Omental fat pad (tissue), 3 donors: ENCODE measurements at regions not wholly inside any gene's neighbourhood (a gene's known extent, or its start where the extent isn't known, plus 50 kb on each side); places are given as distances from the start of the nearest gene placed in this dataset.
"Not testable (repeated sequence)": the region's sequence is repeated elsewhere in the genome, so short reads cannot be mapped to it uniquely, and the experiment has no call there.

Experiments used
- ATAC-seq: fragments of 150-250 bp; one replicate; pipeline ENCODE4 v1.9.1; 2016; ENCODE audit warnings: mild to moderate bottlenecking, moderate library complexity; ENCODE audit not compliant: low FRiP score
- DNase-seq: peaks from one replicate; pipeline ENCODE4 v3.0.0-alpha.2; 2019; ENCODE audit warnings: low spot score
- TF ChIP-seq, protein P1 (sequence below), 3 donors: fragments of 450-650 bp; IDR thresholded peaks; one replicate each; pipeline ENCODE4 v1.5.1; 2016 to 2017; ENCODE audit warnings: antibody characterized with exemption in 3 of 3, mild to moderate bottlenecking in 3 of 3, moderate library complexity in 2 of 3

DNA sequence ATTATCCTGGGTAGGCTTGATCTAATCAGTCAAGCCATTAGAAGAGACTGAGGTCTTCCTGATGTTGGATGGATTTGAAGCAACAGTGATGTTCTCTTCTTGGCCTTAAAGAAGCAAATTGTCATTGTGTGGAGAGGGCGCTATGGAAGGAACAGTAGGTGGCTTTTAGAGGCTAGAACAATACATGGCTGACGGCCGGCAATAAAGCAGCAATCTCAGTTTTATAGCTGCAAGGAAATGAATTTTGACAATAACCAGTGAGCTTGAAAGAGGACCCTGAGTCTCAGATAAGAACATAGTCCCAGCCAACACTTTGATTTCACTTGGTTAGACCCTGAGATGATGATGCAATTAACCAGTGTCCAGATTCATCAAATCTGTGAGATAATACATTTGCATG lies 302.1 kb downstream of the NSUN3 start:
- ATAC-seq = no peak
- TF ChIP-seq, protein P1, sequence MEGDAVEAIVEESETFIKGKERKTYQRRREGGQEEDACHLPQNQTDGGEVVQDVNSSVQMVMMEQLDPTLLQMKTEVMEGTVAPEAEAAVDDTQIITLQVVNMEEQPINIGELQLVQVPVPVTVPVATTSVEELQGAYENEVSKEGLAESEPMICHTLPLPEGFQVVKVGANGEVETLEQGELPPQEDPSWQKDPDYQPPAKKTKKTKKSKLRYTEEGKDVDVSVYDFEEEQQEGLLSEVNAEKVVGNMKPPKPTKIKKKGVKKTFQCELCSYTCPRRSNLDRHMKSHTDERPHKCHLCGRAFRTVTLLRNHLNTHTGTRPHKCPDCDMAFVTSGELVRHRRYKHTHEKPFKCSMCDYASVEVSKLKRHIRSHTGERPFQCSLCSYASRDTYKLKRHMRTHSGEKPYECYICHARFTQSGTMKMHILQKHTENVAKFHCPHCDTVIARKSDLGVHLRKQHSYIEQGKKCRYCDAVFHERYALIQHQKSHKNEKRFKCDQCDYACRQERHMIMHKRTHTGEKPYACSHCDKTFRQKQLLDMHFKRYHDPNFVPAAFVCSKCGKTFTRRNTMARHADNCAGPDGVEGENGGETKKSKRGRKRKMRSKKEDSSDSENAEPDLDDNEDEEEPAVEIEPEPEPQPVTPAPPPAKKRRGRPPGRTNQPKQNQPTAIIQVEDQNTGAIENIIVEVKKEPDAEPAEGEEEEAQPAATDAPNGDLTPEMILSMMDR (IDR thresholded peaks at IDR 0.05) = no peak
- no peak for DNase-seq

DNA sequence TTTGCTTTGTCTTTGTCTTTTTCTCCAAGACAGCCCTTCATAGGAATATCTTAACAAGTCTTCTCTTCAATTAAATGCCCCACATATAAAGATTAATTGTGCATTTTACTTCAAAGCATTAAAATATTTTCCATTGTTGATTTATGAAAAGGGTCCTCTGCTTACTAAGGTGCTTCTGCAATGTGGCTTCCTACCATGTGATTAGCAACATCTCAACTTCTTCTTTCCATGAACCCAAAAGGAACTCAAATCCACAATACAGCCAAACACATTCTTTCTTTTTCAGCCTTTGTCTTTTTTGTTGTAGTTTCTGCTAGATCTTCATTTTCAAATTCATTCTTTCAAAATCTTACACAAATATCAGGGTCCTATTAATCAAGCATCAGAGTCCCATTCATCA lies 309.2 kb downstream of the NSUN3 start:
- DNase-seq = no peak
- ATAC-seq = no peak
- TF ChIP-seq, protein P1 (IDR thresholded peaks at IDR 0.05) = no peak

DNA sequence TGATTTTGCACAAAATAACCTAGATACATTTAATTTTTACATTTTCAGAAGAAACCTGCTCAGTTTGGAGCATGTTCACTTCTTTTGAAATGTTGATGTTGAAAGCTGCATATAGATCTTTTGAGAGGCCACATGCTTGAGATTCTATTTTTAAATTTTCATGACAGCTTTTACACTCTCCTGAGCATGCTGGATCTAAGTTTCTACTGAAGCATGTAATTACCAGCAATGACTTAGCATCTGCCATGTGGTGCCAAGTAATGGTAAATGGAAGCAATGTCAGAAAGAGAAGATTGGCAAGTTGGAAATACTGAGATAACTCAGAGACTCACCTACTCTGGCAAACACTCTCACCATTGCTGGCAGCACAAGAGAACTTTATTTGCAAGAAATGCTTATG lies 310.6 kb downstream of the NSUN3 start:
- DNase-seq (no peak), ATAC-seq (no peak)
- TF ChIP-seq, protein P1 (IDR thresholded peaks at IDR 0.05) = no peak

DNA sequence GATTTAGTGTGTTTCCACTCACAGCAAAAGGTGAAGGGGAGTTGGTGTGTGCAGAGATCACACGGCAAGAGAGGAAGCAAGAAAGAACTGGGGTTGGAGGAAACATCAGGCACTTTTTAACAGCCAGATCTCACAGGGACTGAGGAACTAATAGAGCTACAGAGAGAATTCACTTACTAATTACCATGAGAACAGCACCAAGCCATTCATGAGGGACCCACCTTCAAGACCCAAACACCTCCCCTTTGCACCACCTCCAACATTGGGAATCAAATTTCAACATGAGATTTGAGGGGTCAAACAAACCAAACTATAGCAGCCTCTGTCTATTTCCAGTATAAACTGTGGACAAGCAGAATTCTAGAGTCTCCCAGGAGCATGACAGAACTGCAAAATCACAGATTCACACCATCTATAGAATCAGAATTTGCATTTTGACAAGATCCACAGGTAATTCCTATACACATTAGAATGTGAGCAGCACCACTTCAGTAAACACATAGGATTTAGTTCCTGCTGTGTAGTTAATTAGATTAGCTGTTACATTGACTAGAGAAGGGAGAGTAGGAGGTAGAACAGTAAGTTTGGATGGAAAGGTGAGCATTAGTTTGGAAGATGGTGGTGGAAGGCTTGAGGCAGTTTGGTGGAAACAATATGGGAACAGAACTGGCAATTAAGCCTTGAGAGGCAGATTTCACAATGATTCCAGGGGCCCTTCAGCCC lies 311.7 kb downstream of the NSUN3 start:
- DNase-seq (no peak), ATAC-seq (no peak)
- TF ChIP-seq, protein P1 (IDR thresholded peaks at IDR 0.05) = no peak

DNA sequence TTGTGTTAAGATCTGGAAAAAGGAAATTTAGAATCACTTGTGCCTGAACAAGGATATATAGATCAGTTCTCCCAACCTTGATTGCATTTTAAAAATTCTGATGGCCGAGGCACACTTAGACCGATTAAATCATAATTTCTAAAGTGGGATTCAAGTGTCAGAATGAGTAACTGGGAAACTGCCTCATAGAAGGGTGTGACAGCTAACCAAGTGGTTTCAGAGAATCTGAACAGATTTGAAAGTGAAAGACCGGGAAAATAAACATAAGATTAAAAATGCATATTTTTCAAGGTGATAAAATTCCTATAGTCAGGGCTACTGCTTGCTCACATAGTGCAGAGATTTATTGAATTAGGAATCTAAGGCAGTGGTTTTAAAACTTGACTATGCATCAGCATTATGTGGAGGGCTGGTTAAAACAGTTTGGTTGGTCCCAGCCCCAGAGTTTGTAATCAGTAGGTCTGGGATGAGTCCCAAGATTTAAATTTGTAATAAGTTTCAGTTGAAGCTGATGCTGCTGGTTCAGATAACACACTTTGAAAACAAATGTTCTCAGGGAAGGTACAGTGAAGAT lies 314.3 kb downstream of the NSUN3 start:
- DNase-seq, ATAC-seq: not testable (repeated sequence)

DNA sequence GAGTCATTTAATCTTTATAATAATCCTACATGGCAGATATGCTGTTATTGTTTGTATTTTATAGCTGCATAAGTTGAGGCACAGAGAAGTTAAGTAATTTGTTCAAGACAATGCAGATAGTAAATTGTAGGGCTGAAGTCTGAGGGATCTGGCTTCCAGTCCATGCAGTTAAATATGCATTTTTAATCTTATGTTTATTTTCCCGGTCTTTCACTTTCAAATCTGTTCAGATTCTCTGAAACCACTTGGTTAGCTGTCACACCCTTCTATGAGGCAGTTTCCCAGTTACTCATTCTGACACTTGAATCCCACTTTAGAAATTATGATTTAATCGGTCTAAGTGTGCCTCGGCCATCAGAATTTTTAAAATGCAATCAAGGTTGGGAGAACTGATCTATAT lies 315.0 kb downstream of the NSUN3 start:
- DNase-seq, ATAC-seq: not testable (repeated sequence)

DNA sequence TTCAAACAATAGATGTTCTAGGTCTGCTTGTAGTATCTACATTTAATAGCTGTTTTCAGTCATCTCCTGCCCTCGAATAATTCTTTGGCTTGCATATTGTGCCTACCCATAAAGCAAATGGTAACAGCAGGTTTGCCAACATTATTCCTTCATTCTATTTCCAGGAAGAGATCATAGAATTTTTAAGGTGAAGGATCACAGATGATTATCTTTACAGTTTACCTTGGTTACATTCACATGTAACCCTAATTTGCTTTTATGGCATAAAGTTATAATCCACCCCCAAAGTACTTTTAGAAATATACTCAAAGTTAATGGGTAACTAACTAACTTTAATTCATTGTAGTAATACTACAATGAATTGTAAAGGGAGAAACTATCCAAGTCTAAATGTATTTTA lies 315.5 kb downstream of the NSUN3 start:
- no peak for DNase-seq
- TF ChIP-seq, protein P1 (IDR thresholded peaks at IDR 0.05) = no peak
- ATAC-seq = no peak

DNA sequence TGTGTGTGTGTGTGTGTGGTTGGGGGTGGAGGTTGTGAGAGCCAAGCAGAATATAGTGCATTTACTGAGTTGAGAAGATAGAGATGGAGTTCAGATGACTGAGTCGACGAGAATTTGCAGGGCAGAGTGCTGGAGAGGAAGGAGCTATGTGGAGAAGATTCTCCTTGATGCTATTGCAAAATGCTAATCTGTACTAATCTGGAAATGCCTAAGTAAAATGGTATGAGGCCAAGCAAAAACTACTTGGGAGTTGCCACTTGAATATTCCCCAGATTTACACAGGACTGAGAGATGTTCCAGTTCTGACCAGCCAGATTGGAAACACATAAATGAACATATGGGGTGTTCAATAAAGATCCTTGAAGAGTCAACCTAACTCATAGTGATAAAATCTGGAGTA lies 316.4 kb downstream of the NSUN3 start:
- DNase-seq (no peak), ATAC-seq (no peak)
- TF ChIP-seq, protein P1 (IDR thresholded peaks at IDR 0.05) = no peak
